Fibroblast of skin of abdomen (primary cell): ENCODE measurements at regions not wholly inside any gene's neighbourhood (a gene's known extent, or its start where the extent isn't known, plus 50 kb on each side); places are given as distances from the start of the nearest gene placed in this dataset.

ENCODE experiments used
- DNase-seq: peaks from one replicate; pipeline ENCODE4 v3.0.0-alpha.2; 2013

DNA sequence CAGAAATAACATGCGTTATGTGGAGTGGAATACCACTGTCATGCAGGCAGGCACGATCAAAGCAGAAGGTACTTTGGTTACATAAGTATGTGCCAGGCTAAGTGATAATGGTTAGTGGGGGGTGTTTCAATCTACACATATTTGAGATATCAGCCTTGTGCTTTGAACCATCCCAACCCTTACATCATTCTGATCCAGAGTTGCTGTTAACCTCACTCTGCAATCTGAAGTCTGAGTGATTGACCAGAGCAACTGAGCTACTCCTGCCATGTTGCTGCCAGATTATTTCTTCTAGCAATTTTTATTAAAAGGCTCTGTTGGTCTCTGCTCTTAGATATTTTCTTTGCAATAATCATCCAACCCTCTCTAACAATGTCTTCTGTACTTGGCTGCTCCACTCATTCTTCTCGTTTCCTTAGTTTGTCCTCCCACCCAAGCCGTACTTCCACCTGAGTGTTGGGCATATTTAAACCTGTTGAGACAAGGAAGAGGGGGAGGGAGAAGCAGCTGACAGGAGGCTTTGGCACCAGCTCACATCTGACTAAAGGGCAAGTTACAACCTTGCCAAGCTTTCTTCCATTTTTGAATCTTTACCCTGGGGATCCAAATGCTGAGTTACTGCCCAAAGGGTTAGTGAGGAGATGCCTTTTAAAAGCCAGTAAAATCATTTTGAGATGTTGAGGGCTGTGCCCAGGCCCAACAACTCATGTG lies 114.1 kb upstream of the SESN3 start:
- no peak for DNase-seq

DNA sequence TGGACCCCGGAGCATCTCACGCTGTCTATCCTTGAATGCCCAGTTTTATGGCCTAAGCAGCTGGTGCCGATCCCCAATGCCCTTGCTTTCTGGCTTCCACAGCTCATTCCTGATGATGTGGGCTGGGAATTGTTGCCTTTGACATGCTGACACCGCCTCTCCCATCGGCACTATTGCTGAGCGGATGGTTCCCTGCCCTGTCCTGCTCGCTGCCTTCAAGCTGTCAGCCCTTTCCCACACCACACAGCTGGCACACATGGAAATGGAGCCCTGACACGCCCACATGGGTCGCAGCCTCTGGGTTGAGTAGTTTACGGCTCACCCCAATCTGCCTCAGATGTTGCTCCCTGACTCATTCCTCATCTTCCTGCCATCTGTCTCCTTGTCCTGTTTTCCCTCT lies 110.2 kb upstream of the SESN3 start:
- DNase-seq, result peak; percentile 35

- no peak for DNase-seq
Observed at GRCh38 chr11:95339086-95339901, 108.3 kb upstream of the SESN3 start.

GRCh38 chr11:95338430-95338991 lies 107.5 kb upstream of the SESN3 start:
- peak; percentile 89 for DNase-seq

DNA sequence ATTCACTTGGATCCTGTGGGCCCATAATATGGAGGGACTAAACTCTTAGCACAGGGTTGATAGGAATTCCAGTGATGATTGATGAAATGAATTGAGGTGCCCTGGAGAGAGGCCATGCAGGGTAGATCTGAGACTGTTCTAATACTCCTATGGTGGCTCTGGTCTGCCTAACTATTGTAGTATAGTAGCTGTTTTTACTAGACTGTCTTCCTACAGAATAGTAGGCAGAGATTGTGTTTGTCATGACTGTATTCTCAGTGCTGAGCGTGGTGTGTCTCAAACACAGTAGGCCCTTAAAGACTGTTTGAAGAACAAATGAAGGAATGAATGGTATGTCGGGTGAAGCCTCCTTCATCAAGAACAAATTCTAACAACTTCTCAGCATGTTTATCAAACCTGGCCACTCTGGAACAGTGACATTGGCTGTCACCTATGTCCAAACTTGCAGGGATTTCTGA lies 107.0 kb upstream of the SESN3 start:
- no peak for DNase-seq

DNA sequence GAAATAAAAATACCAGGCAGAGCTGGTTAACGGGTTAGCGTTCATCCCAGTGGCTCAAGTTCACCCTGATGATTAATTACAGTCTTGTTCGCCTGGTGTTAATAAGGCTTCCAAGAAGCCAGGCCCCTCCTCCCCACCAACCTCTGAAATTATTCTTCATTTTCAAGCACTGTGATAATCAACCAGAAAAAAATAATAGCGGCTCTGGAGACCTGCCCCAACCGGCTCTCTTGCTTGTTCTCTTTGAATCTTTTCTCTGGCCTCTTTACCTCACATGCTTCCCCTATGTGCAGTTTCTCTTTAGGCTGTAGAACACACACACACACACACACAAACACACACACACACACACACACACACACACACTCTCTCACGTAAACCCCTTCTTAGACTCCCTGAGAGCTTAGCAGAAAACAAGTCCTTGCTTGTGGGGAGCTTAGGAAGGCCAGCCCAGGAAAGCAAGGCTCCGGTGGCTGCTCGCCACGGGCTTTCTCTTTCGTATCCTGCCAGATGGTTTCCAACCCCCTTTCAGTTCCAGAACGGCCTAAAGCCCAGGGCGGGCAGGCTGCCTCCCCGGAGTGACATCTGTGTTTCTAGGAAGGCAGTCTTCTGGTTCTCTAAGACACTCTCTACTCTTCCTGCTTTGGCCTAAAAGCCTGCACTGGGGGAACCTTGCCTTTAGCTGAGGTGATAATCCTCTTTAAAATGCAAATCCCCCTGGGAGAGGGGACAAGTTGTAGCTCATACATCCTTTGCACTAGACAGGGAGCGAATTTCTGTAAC lies 106.4 kb upstream of the SESN3 start:
- peak; percentile 80 for DNase-seq

GRCh38 chr11:95335989-95336388 lies 105.0 kb upstream of the SESN3 start:
- no peak for DNase-seq

- DNase-seq, result no peak
Observed at GRCh38 chr11:95331161-95331560, 100.2 kb upstream of the SESN3 start.

GRCh38 chr11:95330302-95330701 lies 99.3 kb upstream of the SESN3 start:
- no peak for DNase-seq

DNA sequence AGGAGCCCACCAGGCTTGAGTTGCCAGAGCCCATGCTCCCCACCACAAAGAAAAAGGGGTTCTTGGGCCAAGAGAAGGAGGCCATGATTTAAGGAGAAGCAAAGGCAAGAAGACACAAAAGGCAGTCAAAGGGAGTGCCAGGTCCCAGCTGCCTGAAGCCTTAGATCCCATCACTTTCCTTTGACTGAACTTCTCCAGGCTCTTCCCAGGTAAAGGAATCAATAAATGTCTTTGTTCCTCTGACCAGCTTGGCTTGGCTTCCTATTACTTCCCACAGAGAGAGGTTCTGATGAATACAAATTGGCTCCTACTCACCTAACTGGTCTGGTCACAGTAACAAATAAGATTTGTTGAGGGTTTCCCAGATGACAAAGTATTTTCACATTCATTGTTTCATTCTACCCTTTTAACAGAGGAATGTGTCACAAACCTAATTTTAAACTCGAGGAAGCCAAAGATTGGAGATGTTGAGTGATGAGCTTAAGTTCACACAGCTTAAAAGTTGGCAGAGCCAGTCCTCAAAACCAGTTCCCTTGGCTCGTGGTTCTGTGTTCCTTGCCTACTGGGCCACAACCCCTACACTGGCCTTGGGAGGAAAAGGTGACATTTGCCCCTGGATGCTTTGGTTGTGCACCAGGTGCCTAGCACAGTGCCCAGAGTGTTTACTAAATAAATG lies 96.4 kb upstream of the SESN3 start:
- no peak for DNase-seq

DNA sequence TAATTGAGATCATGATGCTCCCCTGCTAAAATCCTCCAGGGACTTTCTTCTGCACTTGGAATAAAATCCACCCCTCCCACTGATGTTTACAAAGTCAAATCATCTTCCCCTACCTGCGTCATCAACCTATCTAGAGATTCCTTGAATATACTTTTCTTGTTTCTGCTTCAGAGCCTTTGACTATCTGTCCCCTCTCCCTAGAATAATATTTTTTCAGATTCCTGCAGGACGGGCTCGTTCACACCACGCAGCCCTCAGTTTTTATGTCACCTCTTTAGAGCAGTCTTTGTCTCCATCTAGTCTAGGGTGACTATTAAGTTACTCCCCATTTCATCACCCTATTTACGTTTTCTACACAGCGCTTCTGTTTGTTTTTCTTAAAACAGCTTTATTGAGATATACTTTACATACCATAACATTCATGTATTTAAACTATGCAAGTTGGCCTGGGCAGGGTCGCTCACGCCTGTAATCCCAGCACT lies 94.8 kb upstream of the SESN3 start:
- DNase-seq, result no peak

- no peak for DNase-seq
Observed at GRCh38 chr11:95324826-95325225, 93.8 kb upstream of the SESN3 start.

DNA sequence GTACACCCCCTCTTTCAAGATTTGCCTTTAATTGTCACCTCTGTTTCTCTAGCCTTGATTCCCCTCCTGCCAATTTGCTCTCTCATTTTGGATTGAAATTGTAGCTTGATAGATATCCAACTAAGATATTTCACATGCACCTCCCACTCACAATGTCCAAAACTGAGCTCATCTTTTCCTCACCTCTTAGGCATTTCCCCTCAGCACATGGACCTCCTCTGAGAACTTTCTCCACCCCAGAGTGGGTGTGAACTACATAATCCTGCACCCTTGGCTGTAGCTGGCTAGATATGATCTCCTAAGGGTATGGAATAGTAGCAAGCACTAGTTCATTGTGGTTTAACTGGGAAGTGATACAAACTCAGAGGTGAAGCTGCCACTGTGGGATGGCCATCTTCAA lies 91.5 kb upstream of the SESN3 start:
- DNase-seq, result peak; percentile 85

- DNase-seq, result no peak
Observed at GRCh38 chr11:95318498-95318897, 87.5 kb upstream of the SESN3 start.

- DNase-seq, result no peak
Observed at GRCh38 chr11:95308512-95309035, 77.6 kb upstream of the SESN3 start.

DNA sequence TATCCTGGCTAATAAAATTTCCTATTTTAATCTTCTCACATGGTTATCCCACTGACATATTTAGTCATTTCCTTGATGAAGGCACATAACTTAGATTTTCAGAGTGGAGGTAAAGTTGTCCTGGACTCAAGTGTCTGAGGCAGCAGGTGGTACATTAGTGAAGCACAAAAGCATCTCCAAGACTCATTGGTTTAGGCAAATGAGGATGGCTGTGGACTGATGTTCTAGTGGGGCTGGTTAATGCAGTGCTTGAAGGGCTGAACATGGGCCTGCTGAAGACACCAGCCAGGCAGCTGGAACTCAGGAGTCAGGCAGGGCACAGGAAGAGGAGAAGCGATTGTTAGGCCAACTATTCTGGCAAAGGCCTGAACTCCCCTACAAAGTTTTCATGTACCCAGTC lies 76.3 kb upstream of the SESN3 start:
- DNase-seq, result no peak

- no peak for DNase-seq
Observed at GRCh38 chr11:95306801-95307200, 75.8 kb upstream of the SESN3 start.

- no peak for DNase-seq
Observed at GRCh38 chr11:95306123-95306522, 75.1 kb upstream of the SESN3 start.

GRCh38 chr11:95305705-95306104 lies 74.7 kb upstream of the SESN3 start:
- no peak for DNase-seq

DNA sequence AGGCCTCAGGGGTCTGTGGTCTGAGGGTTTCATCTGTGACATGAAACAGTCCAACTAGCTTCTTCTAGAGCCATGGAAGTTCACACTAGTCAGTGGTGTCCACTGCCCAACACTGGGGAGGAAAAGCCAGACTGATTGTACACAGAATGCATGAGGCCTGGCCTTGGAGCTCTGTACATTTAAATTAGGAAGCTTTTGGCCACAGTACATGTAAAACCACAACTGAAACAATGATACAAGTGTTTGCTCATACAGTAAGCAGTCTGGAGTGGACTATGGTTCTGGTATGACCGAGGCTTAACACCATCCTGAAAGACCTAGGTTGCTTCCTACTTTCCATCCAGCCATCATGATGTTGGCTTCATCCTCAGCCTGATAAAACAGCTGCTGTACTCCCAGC lies 73.8 kb upstream of the SESN3 start:
- DNase-seq, result no peak

- no peak for DNase-seq
Observed at GRCh38 chr11:95302211-95302610, 71.2 kb upstream of the SESN3 start.

GRCh38 chr11:95301474-95301873 lies 70.5 kb upstream of the SESN3 start:
- no peak for DNase-seq
